ENCODE measurements at regions not wholly inside any gene's neighbourhood (a gene's known extent, or its start where the extent isn't known, plus 50 kb on each side); places are given as distances from the start of the nearest gene placed in this dataset.

- Histone ChIP-seq H3K9ac (ENCODE audit: low read length) (no peak overlapping the region), H3K79me2 (ENCODE audit: control insufficient read depth, insufficient read depth, low read length) (no peaks in the 10 kb centered on the region), H3K4me2 (replicated peaks; ENCODE audit: low read depth, low read length, poor library complexity, severe bottlenecking) (no peak overlapping the region), H2AFZ (ENCODE audit: insufficient read depth, low read depth, low read length, poor library complexity, severe bottlenecking) (no peak overlapping the region), H3K36me3 (replicated peaks in 1 of 2; ENCODE audit: control extremely low read depth in 1 of 2, control insufficient read depth in 1 of 2, extremely low read depth in 1 of 2, insufficient read depth in 2 of 2, low read length in 1 of 2) (no peaks in the 10 kb centered on the region), H4K20me1 (ENCODE audit: control insufficient read depth, insufficient read depth, low read length, poor library complexity, severe bottlenecking) (no peaks in the 10 kb centered on the region), H3K9me3 (ENCODE audit: control extremely low read depth in 1 of 3, control insufficient read depth in 2 of 3, insufficient read depth in 1 of 3, low read length in 2 of 3) (no peaks in the 10 kb centered on the region), H3K4me3 (ENCODE audit: control extremely low read depth in 1 of 5, extremely low read depth in 1 of 5, insufficient read depth in 1 of 5, low read depth in 2 of 5, low read length in 4 of 5) (no peak overlapping the region), H3K27me3 (replicated peaks in 1 of 4; ENCODE audit: control extremely low read depth in 1 of 4, control insufficient read depth in 3 of 4, insufficient read depth in 4 of 4, low read length in 3 of 4) (peaks cover 0 to 6% (median 0%) of the 10 kb centered on the region in 4 experiments), H3K27ac (ENCODE audit: low read length in 2 of 2) (no peak overlapping the region), H3K4me1 (ENCODE audit: control insufficient read depth in 2 of 2, insufficient read depth in 2 of 2, low read length in 2 of 2) (no peaks in the 10 kb centered on the region)
- ATAC-seq (ENCODE audit: low read depth), result no peak
- Mint-ChIP-seq H3K27me3 (peaks cover 21% of the 10 kb centered on the region), H3K4me1 (no peaks in the 10 kb centered on the region), H3K9me3 (ENCODE audit: insufficient read depth) (peaks cover 3% of the 10 kb centered on the region), H3K27ac (no peak overlapping the region), H3K4me3 (no peak overlapping the region)
- 100% methylated on average over 1 of the region's 3 CpGs for WGBS (ENCODE audit: insufficient coverage)
- TF ChIP-seq CTCF (IDR thresholded peaks at IDR 0.05) (no peak), EZH2 (IDR thresholded peaks at IDR 0.05; ENCODE audit: borderline replicate concordance, insufficient read depth, low read depth, low read length, poor library complexity, severe bottlenecking) (no peak)
- ChIA-PET CTCF (no interaction called here), POLR2A (no interaction called here)
- intact Hi-C loops (cut with micrococcal nuclease), result no loop called here
- DNase-seq, result no peak
These were observed 177.3 kb upstream of the RAD23B start for GRCh38 chr9:107105784-107106183.

- Histone ChIP-seq H3K27ac (ENCODE audit: low read length in 2 of 2) (no peak overlapping the region), H3K36me3 (replicated peaks in 1 of 2; ENCODE audit: control extremely low read depth in 1 of 2, control insufficient read depth in 1 of 2, extremely low read depth in 1 of 2, insufficient read depth in 2 of 2, low read length in 1 of 2) (no peaks in the 10 kb centered on the region), H3K9me3 (ENCODE audit: control extremely low read depth in 1 of 3, control insufficient read depth in 2 of 3, insufficient read depth in 1 of 3, low read length in 2 of 3) (no peaks in the 10 kb centered on the region), H2AFZ (ENCODE audit: insufficient read depth, low read depth, low read length, poor library complexity, severe bottlenecking) (no peak overlapping the region), H3K79me2 (ENCODE audit: control insufficient read depth, insufficient read depth, low read length) (no peaks in the 10 kb centered on the region), H4K20me1 (ENCODE audit: control insufficient read depth, insufficient read depth, low read length, poor library complexity, severe bottlenecking) (no peaks in the 10 kb centered on the region), H3K9ac (ENCODE audit: low read length) (no peak overlapping the region), H3K4me3 (ENCODE audit: control extremely low read depth in 1 of 5, extremely low read depth in 1 of 5, insufficient read depth in 1 of 5, low read depth in 2 of 5, low read length in 4 of 5) (no peak overlapping the region), H3K27me3 (replicated peaks in 1 of 4; ENCODE audit: control extremely low read depth in 1 of 4, control insufficient read depth in 3 of 4, insufficient read depth in 4 of 4, low read length in 3 of 4) (peaks cover 0 to 6% (median 0%) of the 10 kb centered on the region in 4 experiments), H3K4me2 (replicated peaks; ENCODE audit: low read depth, low read length, poor library complexity, severe bottlenecking) (no peak overlapping the region), H3K4me1 (ENCODE audit: control insufficient read depth in 2 of 2, insufficient read depth in 2 of 2, low read length in 2 of 2) (no peaks in the 10 kb centered on the region)
- no peaks in the 10 kb centered on the region for H3K4me1 Mint-ChIP-seq
- POLR2A ChIA-PET, result no interaction called here
- H3K27me3 Mint-ChIP-seq, result peaks cover 21% of the 10 kb centered on the region
- 71% methylated on average over 1 of the region's 3 CpGs for WGBS (ENCODE audit: insufficient coverage)
- no peak for DNase-seq
- H3K4me3 Mint-ChIP-seq, result no peak overlapping the region
- ATAC-seq (ENCODE audit: low read depth), result no peak
- H3K9me3 Mint-ChIP-seq (ENCODE audit: insufficient read depth), result peaks cover 3% of the 10 kb centered on the region
- no peak for TF ChIP-seq CTCF (IDR thresholded peaks at IDR 0.05)
- no peak for TF ChIP-seq EZH2 (IDR thresholded peaks at IDR 0.05; ENCODE audit: borderline replicate concordance, insufficient read depth, low read depth, low read length, poor library complexity, severe bottlenecking)
- intact Hi-C loops (cut with micrococcal nuclease), result no loop called here
- H3K27ac Mint-ChIP-seq, result no peak overlapping the region
- CTCF ChIA-PET, result no interaction called here
These were observed 176.7 kb upstream of the RAD23B start for GRCh38 chr9:107106416-107106815.
